ENCODE measurements at regions not wholly inside any gene's neighbourhood (a gene's known extent, or its start where the extent isn't known, plus 50 kb on each side); places are given as distances from the start of the nearest gene placed in this dataset.

- DNase-seq, result no peak
Observed at GRCh38 chr2:217402761-217403383, 543.0 kb upstream of the TNP1 start.

DNA sequence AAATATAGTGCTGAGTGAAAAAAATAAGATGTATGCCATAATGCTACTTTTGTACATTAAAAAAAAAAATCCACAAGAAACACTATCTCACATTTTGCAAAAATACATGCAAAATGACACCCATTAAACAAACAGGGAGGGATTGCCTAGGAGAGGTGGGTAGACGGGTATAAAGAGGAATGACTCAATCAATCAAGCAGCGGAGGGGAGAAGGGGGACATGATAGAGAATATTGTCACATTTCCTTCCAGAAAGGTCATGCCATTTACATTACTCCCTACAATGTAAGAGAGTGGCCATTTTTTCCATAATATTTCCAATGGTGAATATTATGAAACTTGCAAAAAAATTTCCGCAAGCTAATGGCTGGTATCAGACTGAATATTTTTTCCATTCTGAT, 542.3 kb upstream of the TNP1 start:
- DNase-seq, result no peak

DNA sequence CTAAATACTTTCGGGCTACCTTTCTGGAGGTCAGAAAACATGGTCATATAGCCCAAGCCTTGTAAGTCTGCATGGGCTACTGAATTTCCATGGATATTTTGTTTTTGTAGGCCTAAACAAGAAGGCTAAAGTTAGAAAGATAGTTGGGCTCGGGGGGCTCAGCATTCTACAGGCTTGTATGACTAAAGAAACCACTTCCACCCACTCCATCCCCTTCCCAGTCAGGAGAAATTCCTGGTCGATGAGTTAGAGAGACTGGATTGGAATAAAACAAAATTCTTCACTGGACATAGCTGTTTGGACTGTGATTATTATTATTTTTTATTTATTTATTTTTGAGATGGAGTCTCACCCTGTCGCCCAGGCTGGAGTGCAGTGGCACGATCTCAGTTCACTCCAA, 539.4 kb upstream of the TNP1 start:
- DNase-seq, result no peak

GRCh38 chr2:217398860-217399259, 539.0 kb upstream of the TNP1 start:
- no peak for DNase-seq

- no peak for DNase-seq
Observed at GRCh38 chr2:217398101-217398500, 538.2 kb upstream of the TNP1 start.

DNA sequence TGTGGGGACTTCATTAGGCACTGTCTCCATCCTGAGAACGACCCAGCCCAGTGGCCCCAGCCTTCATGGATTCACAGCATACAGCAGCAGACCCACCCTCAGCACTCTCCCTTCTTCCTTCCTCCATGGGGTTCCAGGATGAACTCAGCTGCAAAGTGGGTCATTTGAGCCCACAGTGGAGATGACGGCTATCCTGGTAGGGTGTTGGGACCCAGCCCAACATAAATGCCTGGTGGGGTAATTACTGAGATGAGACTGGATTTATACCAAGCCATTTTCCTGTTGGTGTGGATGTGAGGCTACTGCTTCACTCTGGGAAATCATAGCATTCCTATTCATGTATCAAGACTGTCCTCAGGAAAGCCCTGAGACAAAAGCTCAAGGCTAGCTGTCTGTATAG, 536.7 kb upstream of the TNP1 start:
- no peak for DNase-seq

- DNase-seq, result no peak
Observed at GRCh38 chr2:217396165-217396564, 536.3 kb upstream of the TNP1 start.

DNA sequence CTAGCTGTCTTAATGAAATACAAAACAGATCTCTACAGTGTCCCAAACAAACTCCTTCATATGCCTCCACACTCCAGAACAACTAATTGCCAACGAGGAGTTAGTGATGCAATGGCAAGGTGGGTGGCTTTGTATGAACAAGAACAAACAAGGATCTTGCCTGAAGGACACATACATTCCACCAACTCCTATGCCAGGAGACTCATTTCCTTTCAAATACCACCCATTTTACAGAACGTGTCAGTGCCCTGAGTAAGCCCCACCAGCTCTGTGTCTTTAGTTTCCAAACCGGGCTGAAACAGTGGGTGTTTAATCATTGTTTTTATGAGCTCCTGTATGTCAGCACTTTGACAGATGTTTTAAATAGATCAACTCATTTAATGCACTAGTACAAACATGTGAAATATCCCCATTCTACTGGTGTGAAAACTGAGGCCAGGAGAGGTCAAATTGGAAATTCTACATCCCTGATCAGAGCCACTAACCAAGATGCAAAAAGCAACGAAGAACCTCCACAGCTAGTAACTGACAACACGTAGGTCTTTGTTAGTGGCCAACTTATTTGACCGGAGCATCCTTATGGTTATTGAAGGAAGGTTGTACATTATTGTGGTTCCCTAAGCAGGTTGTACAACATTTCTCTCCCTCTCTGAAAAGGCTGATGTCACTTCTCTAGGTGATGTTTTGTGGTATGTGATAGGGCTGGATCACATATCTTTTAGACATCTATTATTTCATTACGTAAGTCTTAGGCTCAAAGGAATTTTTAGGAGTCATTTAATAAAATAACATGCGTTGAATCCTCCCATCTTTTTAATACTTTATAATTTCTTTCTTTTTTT, 534.9 kb upstream of the TNP1 start:
- DNase-seq, result no peak

DNA sequence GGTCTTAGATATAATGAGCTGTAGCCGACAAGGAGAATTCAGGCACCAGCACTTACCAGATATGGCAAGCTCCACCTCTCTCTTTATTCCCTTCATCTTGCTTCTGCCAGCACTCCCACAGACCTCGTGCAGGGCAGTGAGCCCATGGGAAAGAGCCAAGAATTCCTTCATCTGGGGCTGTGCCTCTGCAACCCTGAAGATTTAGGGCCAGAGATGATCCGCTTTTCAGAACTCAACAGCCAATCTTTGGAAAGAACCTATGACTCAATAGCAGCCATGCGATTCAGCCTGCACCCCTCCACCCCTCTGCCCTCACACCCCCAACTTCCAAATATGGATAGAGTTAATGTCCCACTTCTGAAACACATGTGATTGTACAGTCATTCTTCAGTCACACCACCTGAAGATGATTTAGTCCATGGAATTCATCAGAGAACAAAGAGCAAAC, 533.7 kb upstream of the TNP1 start:
- DNase-seq, result no peak

GRCh38 chr2:217392930-217393584, 533.2 kb upstream of the TNP1 start:
- no peak for DNase-seq

GRCh38 chr2:217387776-217388387, 528.0 kb upstream of the TNP1 start:
- DNase-seq, result no peak

DNA sequence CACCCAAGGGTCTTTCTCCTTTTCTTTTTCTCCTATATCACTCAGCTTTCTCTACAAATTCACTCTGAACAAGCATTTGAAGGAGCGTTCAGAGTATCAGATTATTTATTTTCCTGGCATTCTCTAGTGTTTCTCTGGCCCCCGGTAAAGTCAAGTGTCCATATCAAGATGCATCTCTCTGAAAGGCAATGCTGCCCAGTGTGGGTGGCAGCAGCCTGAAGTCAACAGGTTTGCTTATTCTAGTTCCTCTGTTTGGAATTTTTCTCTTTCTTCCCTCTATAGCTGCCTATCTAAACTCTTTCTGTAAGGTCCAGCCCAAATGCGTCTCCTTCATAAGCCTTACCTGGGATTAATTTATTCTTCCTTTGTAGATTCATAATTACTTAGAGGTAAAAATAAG, 526.2 kb upstream of the TNP1 start:
- no peak for DNase-seq

GRCh38 chr2:217383620-217384019, 523.8 kb upstream of the TNP1 start:
- no peak for DNase-seq

GRCh38 chr2:217382794-217383193, 522.9 kb upstream of the TNP1 start:
- DNase-seq, result no peak

DNA sequence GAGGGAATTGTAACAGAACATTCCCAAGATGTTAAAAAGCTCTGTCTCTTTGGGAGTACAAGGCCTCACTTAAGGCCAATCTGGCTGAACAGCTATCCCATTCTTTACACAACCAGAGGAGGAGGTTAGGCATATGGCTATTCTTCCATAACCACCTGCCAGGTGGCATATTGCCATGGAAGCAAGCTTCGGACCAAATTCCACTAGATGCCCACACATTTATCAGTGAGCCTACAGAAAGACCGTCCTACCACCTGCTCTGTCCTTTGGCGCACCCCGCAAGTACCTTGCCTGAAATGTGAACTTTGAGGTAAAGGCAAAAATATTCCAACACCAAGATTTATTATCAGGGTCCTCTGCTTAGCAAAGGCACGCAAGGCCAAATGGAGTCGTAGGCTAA, 519.9 kb upstream of the TNP1 start:
- no peak for DNase-seq

- DNase-seq, result no peak
Observed at GRCh38 chr2:217372794-217373193, 512.9 kb upstream of the TNP1 start.

- no peak for DNase-seq
Observed at GRCh38 chr2:217371781-217372213, 511.9 kb upstream of the TNP1 start.

DNA sequence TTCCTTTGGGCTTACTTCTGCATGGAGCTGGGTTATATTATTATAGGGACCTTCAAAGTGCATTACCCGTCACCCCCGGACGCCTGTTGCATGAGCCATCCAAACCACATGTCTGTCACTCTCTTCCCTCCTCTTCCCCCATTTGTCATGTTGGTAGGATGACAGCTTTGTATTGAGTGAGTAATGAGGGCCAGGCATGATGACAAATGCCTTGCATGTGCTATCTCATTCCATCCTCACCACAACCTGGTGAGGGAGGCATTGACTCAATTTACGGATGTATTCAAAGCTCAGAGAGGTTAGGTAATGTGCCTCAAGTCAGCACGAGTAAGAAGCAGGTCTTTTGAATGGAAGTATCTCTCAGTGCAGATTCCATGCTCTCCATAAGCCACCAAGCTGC, 510.5 kb upstream of the TNP1 start:
- DNase-seq, result no peak

DNA sequence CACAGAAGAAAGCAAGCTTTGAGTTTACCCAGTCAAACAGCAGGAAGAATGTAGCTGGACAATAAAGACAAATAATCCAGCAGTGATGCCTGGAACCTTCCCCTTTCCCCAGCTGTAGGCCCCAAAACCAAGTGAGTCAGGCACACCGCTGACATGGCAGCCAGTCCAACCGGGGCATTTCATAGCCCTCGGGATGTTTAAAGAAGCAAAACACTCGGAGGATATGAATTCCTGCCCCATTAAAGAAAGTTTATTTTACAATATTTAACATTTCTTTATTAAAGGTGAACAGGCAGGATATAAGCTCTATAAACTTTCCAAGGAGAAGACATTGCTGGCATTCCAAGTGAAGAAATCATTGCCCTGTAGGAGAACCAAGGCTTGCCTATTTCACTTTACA, 507.6 kb upstream of the TNP1 start:
- DNase-seq, result no peak

DNA sequence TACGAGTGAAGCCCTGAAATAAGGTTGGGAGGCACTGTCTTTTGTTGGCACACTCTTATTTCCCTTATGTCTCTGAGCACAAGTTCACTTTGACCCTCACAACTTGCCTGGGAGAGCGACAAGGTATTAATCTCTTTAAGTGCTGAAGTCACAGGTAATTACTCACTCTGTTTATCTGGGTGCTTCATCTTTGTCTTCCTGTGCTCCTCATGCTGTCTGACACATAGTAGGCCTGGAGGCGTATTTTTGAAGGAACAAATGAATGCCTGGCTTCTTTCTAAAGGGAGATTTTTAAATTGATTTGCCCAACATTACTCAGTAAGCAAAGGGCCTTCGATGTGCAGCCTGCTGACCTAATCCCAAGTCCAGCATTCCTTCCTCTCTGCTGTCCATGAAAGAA, 507.1 kb upstream of the TNP1 start:
- DNase-seq, result no peak

DNA sequence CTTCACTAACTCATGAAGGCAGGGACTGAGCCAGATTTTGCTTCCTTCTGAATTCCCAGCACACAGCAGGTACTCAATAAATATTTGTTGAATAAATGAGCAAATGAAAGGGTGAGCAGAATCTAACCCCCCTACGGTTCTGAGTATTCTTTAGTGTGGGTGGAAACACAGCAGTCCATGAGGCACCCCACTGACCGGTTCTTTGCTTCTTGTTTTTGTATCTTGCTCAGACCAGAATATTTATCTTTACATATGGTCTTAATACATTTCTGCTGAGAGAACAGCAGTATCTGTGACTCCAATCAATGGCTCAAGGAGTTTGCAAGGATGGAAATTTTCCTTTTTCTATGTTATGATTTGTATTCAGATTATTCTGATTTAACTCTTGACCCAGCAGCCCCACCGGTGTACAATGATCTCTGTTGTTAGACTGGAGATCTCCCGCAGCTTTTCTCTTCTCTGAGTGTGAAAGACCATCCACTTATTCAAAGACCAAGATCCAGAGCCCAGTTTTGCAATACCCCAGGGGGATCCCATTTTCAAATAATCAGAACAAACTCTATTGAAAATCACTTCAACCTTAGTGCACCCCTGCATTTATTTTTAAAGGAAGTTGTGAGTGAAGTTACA, 506.5 kb upstream of the TNP1 start:
- no peak for DNase-seq

DNA sequence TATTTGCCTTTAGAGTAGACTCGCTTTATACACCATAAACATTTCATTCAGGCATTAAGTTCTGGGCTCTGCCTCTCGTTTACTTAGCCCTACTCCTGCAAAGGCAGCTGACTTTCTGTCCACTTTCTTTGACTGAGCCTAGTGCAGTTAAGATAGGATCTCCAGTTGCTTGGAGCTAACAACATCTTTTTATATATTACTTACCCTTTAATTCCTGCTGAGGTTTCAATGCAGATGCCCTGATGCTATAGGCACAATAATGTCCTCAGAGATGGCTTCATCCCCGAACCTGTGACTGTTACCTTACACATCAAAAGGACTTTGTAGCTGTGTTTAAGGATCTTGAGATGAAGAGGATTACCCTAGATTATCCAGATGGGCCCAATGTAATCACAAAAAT, 505.8 kb upstream of the TNP1 start:
- DNase-seq, result no peak

GRCh38 chr2:217364224-217364623, 504.4 kb upstream of the TNP1 start:
- DNase-seq, result no peak
